ENCODE measurements at regions not wholly inside any gene's neighbourhood (a gene's known extent, or its start where the extent isn't known, plus 50 kb on each side); places are given as distances from the start of the nearest gene placed in this dataset.

- TF ChIP-seq CTCF (IDR thresholded peaks at IDR 0.05; ENCODE audit: insufficient read depth, low read length): no peak
- TF ChIP-seq POLR2AphosphoS5 (IDR thresholded peaks at IDR 0.05; ENCODE audit: low read depth): no peak
Observed at GRCh38 chr20:60200305-60200918, 242.2 kb downstream of the CDH26 start.

Data from HL-60 (cell line).